GM12878 (cell line): ENCODE measurements at regions not wholly inside any gene's neighbourhood (a gene's known extent, or its start where the extent isn't known, plus 50 kb on each side); places are given as distances from the start of the nearest gene placed in this dataset.

Experiments used
- ATAC-seq: fragments of 200-7000 bp; cut with Tn5 transposase; 3 replicates; pipeline ENCODE4 v1.9.1; 2020; ENCODE audit warnings: mild to moderate bottlenecking, moderate library complexity
- BruUV-seq: library from RNA; stranded (reverse); fragments of 400-500 nt; replicated peaks from 2 replicates; lab custom pipeline; 2021; lab: Mats Ljungman, UMichigan
- CTCF ChIA-PET: fragments of 300-600 bp; sonication (Branson Sonifier 250); formaldehyde crosslinking; extraction: SDS; loops from one replicate; lab custom pipeline; 2021; ENCODE audit warnings: inconsistent platforms; lab: Yijun Ruan, JAX
- POLR2A ChIA-PET: fragments of 350-600 bp; formaldehyde crosslinking; extraction: SDS; loops from one replicate; lab custom pipeline; 2021; ENCODE audit warnings: inconsistent platforms; lab: Charles Lee
- RAD21 ChIA-PET: fragments of 300-600 bp; sonication (Branson Sonifier 250); formaldehyde crosslinking; loops from one replicate; lab custom pipeline; 2023; ENCODE audit warnings: antibody characterized with exemption; ENCODE audit not compliant: unreplicated experiment; lab: Charles Lee
- SMC1A ChIA-PET: fragments of 300-600 bp; sonication (Branson Sonifier 250); formaldehyde crosslinking; loops from one replicate; lab custom pipeline; 2023; ENCODE audit not compliant: unreplicated experiment, uncharacterized antibody; lab: Charles Lee
- DNase-seq: peaks from one replicate; pipeline ENCODE4 v3.0.0-alpha.2; 2011; ENCODE audit warnings: low read depth, low spot score
- FAIRE-seq: peaks from 3 replicates; lab custom pipeline; 2011; peaks lifted over from hg19 to GRCh38; lab: Jason Lieb, UNC
- H2AFZ ChIP-seq: 2 replicates; pipeline ENCODE4 v1.6.0; 2011; ENCODE audit warnings: low read depth, low read length, control low read depth; ENCODE audit not compliant: control insufficient read depth
- H3K27ac ChIP-seq: 2 replicates; pipeline ENCODE4 v1.5.1; 2011; ENCODE audit warnings: control low read depth; ENCODE audit not compliant: control insufficient read depth, insufficient read depth
- H3K27me3 ChIP-seq, 2 experiments: replicated peaks in 1 of 2; 2 replicates each; pipeline versions ENCODE4 v1.6.0 to v1.6.1; 2011; ENCODE audit warnings: low read length in 1 of 2; ENCODE audit not compliant: control insufficient read depth in 2 of 2, insufficient read depth in 2 of 2
- H3K36me3 ChIP-seq, 2 experiments: 2 replicates each; pipeline ENCODE4 v1.5.1; 2011; ENCODE audit warnings: low read length in 1 of 2; ENCODE audit not compliant: control insufficient read depth in 2 of 2, insufficient read depth in 2 of 2
- H3K4me1 ChIP-seq: 2 replicates; pipeline ENCODE4 v1.6.1; 2011; ENCODE audit warnings: mild to moderate bottlenecking, low read length, moderate library complexity, mixed read lengths; ENCODE audit not compliant: control insufficient read depth, insufficient read depth
- H3K4me2 ChIP-seq: 2 replicates; pipeline ENCODE4 v1.6.0; 2011; ENCODE audit warnings: control low read depth; ENCODE audit not compliant: control insufficient read depth, insufficient read depth
- H3K4me3 ChIP-seq: fragments of 200-600 bp; sonication (generic); 2 replicates; pipeline ENCODE4 v1.5.1; 2016
- H3K79me2 ChIP-seq: 2 replicates; pipeline ENCODE4 v1.6.0; 2011; ENCODE audit warnings: low read length; ENCODE audit not compliant: control insufficient read depth, insufficient read depth
- H3K9ac ChIP-seq: 2 replicates; pipeline ENCODE4 v1.8.0; 2011; ENCODE audit warnings: low read length, control low read depth, mixed read lengths; ENCODE audit not compliant: control insufficient read depth, insufficient read depth
- H3K9me3 ChIP-seq: replicated peaks from 3 replicates; pipeline ENCODE4 v1.5.1; 2011; ENCODE audit warnings: mild to moderate bottlenecking, low read length; ENCODE audit not compliant: control insufficient read depth, insufficient read depth
- H4K20me1 ChIP-seq: 2 replicates; pipeline ENCODE4 v1.6.0; 2011; ENCODE audit not compliant: control insufficient read depth, insufficient read depth
- MAX ChIP-seq: IDR thresholded peaks from 2 replicates; pipeline ENCODE4 v1.6.1; 2012; ENCODE audit warnings: low read depth, low read length, improper control_type of control experiment
- MEF2B ChIP-seq: fragments of 450-650 bp; IDR thresholded peaks from 2 replicates; pipeline ENCODE4 v1.6.1; 2018; ENCODE audit warnings: mild to moderate bottlenecking, moderate library complexity; ENCODE audit not compliant: partially characterized antibody, poor library complexity, severe bottlenecking
- SMAD1 ChIP-seq: fragments of 450-650 bp; IDR thresholded peaks from 2 replicates; pipeline ENCODE4 v1.6.1; 2018; ENCODE audit warnings: mild to moderate bottlenecking, low read depth; ENCODE audit not compliant: partially characterized antibody
- STAT1 ChIP-seq: fragments of 450-650 bp; conservative IDR thresholded peaks from 2 replicates; pipeline ENCODE4 v1.6.1; 2014; ENCODE audit warnings: antibody characterized with exemption, mild to moderate bottlenecking
- TCF12 ChIP-seq: IDR thresholded peaks from 2 replicates; pipeline ENCODE4 v1.6.1; 2011; ENCODE audit warnings: low read depth, mild to moderate bottlenecking, low read length
- TCF3 ChIP-seq: IDR thresholded peaks from 2 replicates; pipeline ENCODE4 v1.6.1; 2012; ENCODE audit warnings: low read depth, mild to moderate bottlenecking, low read length, borderline replicate concordance; ENCODE audit not compliant: insufficient read depth
- TCF7 ChIP-seq: IDR thresholded peaks from 2 replicates; pipeline ENCODE4 v1.6.1; 2014; ENCODE audit warnings: antibody characterized with exemption, borderline replicate concordance
- ZBTB40 ChIP-seq: fragments of 450-650 bp; IDR thresholded peaks from 2 replicates; pipeline ENCODE4 v1.6.1; 2016; ENCODE audit warnings: mild to moderate bottlenecking, moderate library complexity, borderline replicate concordance
- ZNF622 ChIP-seq: fragments of 450-650 bp; IDR thresholded peaks from 2 replicates; pipeline ENCODE4 v1.6.1; 2017; ENCODE audit warnings: mild to moderate bottlenecking, inconsistent platforms
- WGBS: methylation state at CpG from one replicate; pipeline ENCODE4 v1.1.6; 2016; ENCODE audit warnings: low lambda C conversion rate; ENCODE audit not compliant: insufficient replicate concordance, insufficient coverage; ENCODE audit errors: missing lambda C conversion rate; 5-methylcytosine and 5-hydroxymethylcytosine counted together
- in situ Hi-C: fragments of 300-500 bp; cut with MboI; formaldehyde crosslinking; loops from 9 replicates; pipeline ENCODE4 v1.14.3; 2018; ENCODE audit warnings: mixed read lengths
- intact Hi-C: fragments of 100-400 bp; cut with micrococcal nuclease; formaldehyde crosslinking; loops from one replicate; pipeline ENCODE4 v1.14.2; 2022; ENCODE audit not compliant: unreplicated experiment

GRCh38 chr10:91140995-91141549, 79.4 kb upstream of the PCGF5 start:
- H3K27me3 ChIP-seq: no peaks in the 10 kb centered on the region
- DNase-seq (no peak), FAIRE-seq (no peak), ATAC-seq (peak; percentile 37; the same call in 2 of the 3 replicates)
- H3K4me2 ChIP-seq: no peak overlapping the region
- H3K79me2 ChIP-seq: no peaks in the 10 kb centered on the region
- WGBS: 13% methylated on average over 6 of the region's 6 CpGs
- ChIA-PET CTCF (interaction anchor here (0.6 kb wide), 1 partner anchor 80 kb away, joined by 3 read pairs; no protein-coding TSS in a partner anchor), RAD21 (interaction anchor here (1.1 kb wide), 1 partner anchor 110 kb away, joined by 3 read pairs; no protein-coding TSS in a partner anchor), POLR2A (no interaction called here), SMC1A (interaction anchor here (0.9 to 1.2 kb wide), 3 partner anchors 8 to 52 kb away, joined by 3 read pairs; no protein-coding TSS in a partner anchor)
- no peaks in the 10 kb centered on the region; the same call in 2 of the 3 replicates for H3K9me3 ChIP-seq
- no TSS peak for BruUV-seq
- H3K9ac ChIP-seq: no peak overlapping the region
- H3K36me3 ChIP-seq: no peaks in the 10 kb centered on the region
- no peak overlapping the region for H3K27ac ChIP-seq
- TF ChIP-seq MEF2B (peak; percentile 20), ZNF622 (no peak)
- H2AFZ ChIP-seq: no peak overlapping the region
- H3K4me3 ChIP-seq: no peak overlapping the region
- intact Hi-C loops (no loop called here), in situ Hi-C loops (no loop called here)
- no peaks in the 10 kb centered on the region; the same call in 1 of the 2 replicates for H3K4me1 ChIP-seq
- H4K20me1 ChIP-seq: no peaks in the 10 kb centered on the region

- TF ChIP-seq TCF3: no peak
- no peak for TF ChIP-seq SMAD1
- TF ChIP-seq ZBTB40: no peak
- TF ChIP-seq STAT1: no peak
- no peak for TF ChIP-seq TCF7
- no peak for TF ChIP-seq TCF12
- no peak for TF ChIP-seq MAX
- no peak overlapping the region for H2AFZ ChIP-seq
- H3K9ac ChIP-seq: no peak overlapping the region
- in situ Hi-C loops (no loop called here), intact Hi-C loops (no loop called here)
- SMC1A ChIA-PET: interaction anchor here (1.2 kb wide), 2 partner anchors 45 to 106 kb away, joined by 4 read pairs; no protein-coding TSS in a partner anchor
- no peaks in the 10 kb centered on the region; the same call in 1 of the 2 replicates for H3K4me1 ChIP-seq
- no peaks in the 10 kb centered on the region for H4K20me1 ChIP-seq
- no peak overlapping the region for H3K4me2 ChIP-seq
- H3K36me3 ChIP-seq: no peaks in the 10 kb centered on the region
- no peak for FAIRE-seq
- no peak overlapping the region for H3K27ac ChIP-seq
- no TSS peak for BruUV-seq
- WGBS: 79% methylated on average over 1 of the region's 1 CpG
- H3K4me3 ChIP-seq: no peak overlapping the region
- RAD21 ChIA-PET: no interaction called here
- H3K79me2 ChIP-seq: no peaks in the 10 kb centered on the region
- no peaks in the 10 kb centered on the region; the same call in 2 of the 3 replicates for H3K9me3 ChIP-seq
- ATAC-seq: no peak
- no peak for DNase-seq
- CTCF ChIA-PET: no interaction called here
- H3K27me3 ChIP-seq: no peaks in the 10 kb centered on the region
- POLR2A ChIA-PET: no interaction called here
Measured at GRCh38 chr10:91144961-91145360, 75.5 kb upstream of the PCGF5 start.
